Esophagus muscularis mucosa (tissue), 3 donors: ENCODE measurements at regions not wholly inside any gene's neighbourhood (a gene's known extent, or its start where the extent isn't known, plus 50 kb on each side); places are given as distances from the start of the nearest gene placed in this dataset.

Source experiments
- POLR2A ChIP-seq: fragments of 450-650 bp; IDR thresholded peaks from one replicate; pipeline ENCODE4 v1.6.1; 2017; ENCODE audit warnings: antibody characterized with exemption, moderate library complexity, mild to moderate bottlenecking, low read depth
- POLR2AphosphoS5 ChIP-seq, 2 donors: sonication (generic); formaldehyde crosslinking; IDR thresholded peaks; one replicate each; pipeline ENCODE4 v1.6.1; 2017; ENCODE audit warnings: antibody characterized with exemption in 2 of 2
- TF ChIP-seq, protein P1 (sequence below), 3 experiments: fragments of 200-600 bp in 2 of 3; fragments of 450-650 bp in 1 of 3; sonication (generic) in 2 of 3; IDR thresholded peaks; one replicate each; pipeline ENCODE4 v1.5.1; 2017 to 2019; ENCODE audit warnings: antibody characterized with exemption in 3 of 3, mild to moderate bottlenecking in 2 of 3, moderate library complexity in 1 of 3

- no peak for TF ChIP-seq POLR2A
- TF ChIP-seq, protein P1, sequence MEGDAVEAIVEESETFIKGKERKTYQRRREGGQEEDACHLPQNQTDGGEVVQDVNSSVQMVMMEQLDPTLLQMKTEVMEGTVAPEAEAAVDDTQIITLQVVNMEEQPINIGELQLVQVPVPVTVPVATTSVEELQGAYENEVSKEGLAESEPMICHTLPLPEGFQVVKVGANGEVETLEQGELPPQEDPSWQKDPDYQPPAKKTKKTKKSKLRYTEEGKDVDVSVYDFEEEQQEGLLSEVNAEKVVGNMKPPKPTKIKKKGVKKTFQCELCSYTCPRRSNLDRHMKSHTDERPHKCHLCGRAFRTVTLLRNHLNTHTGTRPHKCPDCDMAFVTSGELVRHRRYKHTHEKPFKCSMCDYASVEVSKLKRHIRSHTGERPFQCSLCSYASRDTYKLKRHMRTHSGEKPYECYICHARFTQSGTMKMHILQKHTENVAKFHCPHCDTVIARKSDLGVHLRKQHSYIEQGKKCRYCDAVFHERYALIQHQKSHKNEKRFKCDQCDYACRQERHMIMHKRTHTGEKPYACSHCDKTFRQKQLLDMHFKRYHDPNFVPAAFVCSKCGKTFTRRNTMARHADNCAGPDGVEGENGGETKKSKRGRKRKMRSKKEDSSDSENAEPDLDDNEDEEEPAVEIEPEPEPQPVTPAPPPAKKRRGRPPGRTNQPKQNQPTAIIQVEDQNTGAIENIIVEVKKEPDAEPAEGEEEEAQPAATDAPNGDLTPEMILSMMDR (IDR thresholded peaks at IDR 0.05), result no peak
- TF ChIP-seq POLR2AphosphoS5 (IDR thresholded peaks at IDR 0.05), result no peak
Measured at GRCh38 chr11:80415580-80415979, 974.8 kb upstream of the TENM4 start.
